ENCODE measurements at regions not wholly inside any gene's neighbourhood (a gene's known extent, or its start where the extent isn't known, plus 50 kb on each side); places are given as distances from the start of the nearest gene placed in this dataset.

GRCh38 chr5:27788184-27788583 lies 749.8 kb upstream of the CDH9 start:
- TF ChIP-seq CTCF (IDR thresholded peaks at IDR 0.05) (no peak), POLR2A (IDR thresholded peaks at IDR 0.05) (no peak), POLR2AphosphoS5 (IDR thresholded peaks at IDR 0.05) (no peak)

All from prostate gland (tissue), 2 donors.